Esophagus muscularis mucosa (tissue), 4 donors: ENCODE measurements at regions not wholly inside any gene's neighbourhood (a gene's known extent, or its start where the extent isn't known, plus 50 kb on each side); places are given as distances from the start of the nearest gene placed in this dataset.

Source experiments
- DNase-seq: peaks from one replicate; pipeline ENCODE4 v3.0.0-alpha.2; 2017; ENCODE audit errors: extremely low spot score
- H3K27ac ChIP-seq, 4 donors: fragments of 200-600 bp; sonication (generic); replicated peaks in 1 of 4; 1 replicate in 3 of 4; 2 replicates in 1 of 4; pipeline ENCODE4 v1.5.1; 2016 to 2019; ENCODE audit warnings: mild to moderate bottlenecking in 1 of 4
- H3K27me3 ChIP-seq, 4 donors: fragments of 200-600 bp; sonication (generic); one replicate each; pipeline versions ENCODE4 v1.5.1 to v1.6.0; 2016 to 2019
- H3K36me3 ChIP-seq, 4 donors: fragments of 200-600 bp; sonication (generic); one replicate each; pipeline ENCODE4 v1.5.1; 2016 to 2019
- H3K4me1 ChIP-seq, 4 donors: fragments of 200-600 bp; sonication (generic); one replicate each; pipeline ENCODE4 v1.5.1; 2016 to 2019
- H3K4me3 ChIP-seq, 4 donors: fragments of 200-600 bp; sonication (generic); 1 replicate in 2 of 4; 2 replicates in 2 of 4; pipeline ENCODE4 v1.5.1; 2016 to 2019; ENCODE audit warnings: mild to moderate bottlenecking in 4 of 4, moderate library complexity in 1 of 4
- H3K9me3 ChIP-seq, 4 donors: fragments of 200-600 bp; sonication (generic); 1 replicate in 3 of 4; 2 replicates in 1 of 4; pipeline ENCODE4 v1.5.1; 2016 to 2019
- CTCF ChIP-seq, 3 experiments: fragments of 200-600 bp in 2 of 3; fragments of 450-650 bp in 1 of 3; sonication (generic) in 2 of 3; IDR thresholded peaks; one replicate each; pipeline ENCODE4 v1.5.1; 2017 to 2019; ENCODE audit warnings: antibody characterized with exemption in 3 of 3, mild to moderate bottlenecking in 2 of 3, moderate library complexity in 1 of 3
- EP300 ChIP-seq: sonication (generic); formaldehyde crosslinking; IDR thresholded peaks from one replicate; pipeline ENCODE4 v1.6.1; 2017; ENCODE audit warnings: antibody characterized with exemption
- POLR2A ChIP-seq: fragments of 450-650 bp; IDR thresholded peaks from one replicate; pipeline ENCODE4 v1.6.1; 2017; ENCODE audit warnings: antibody characterized with exemption, moderate library complexity, mild to moderate bottlenecking, low read depth
- POLR2AphosphoS5 ChIP-seq, 2 donors: sonication (generic); formaldehyde crosslinking; IDR thresholded peaks; one replicate each; pipeline ENCODE4 v1.6.1; 2017; ENCODE audit warnings: antibody characterized with exemption in 2 of 2
- WGBS: methylation state at CpG from one replicate; pipeline ENCODE4 v1.1.5; 2018; 5-methylcytosine and 5-hydroxymethylcytosine counted together
- intact Hi-C: fragments of 100-400 bp; cut with DNase I; formaldehyde crosslinking; loops from one replicate; pipeline ENCODE4 v1.15.1; 2023

GRCh38 chr15:97316362-97316761 is 644.1 kb upstream of the ARRDC4 start:
- no peaks in the 10 kb centered on the region for H3K9me3 ChIP-seq
- intact Hi-C loops, result no loop called here
- no peaks in the 10 kb centered on the region for H3K27me3 ChIP-seq
- no peak overlapping the region for H3K4me3 ChIP-seq
- H3K27ac ChIP-seq, result no peak overlapping the region
- H3K36me3 ChIP-seq, result no peaks in the 10 kb centered on the region
- 42% methylated on average over 3 of the region's 3 CpGs for WGBS
- no peak for DNase-seq
- peaks cover 0 to 14% (median 0%) of the 10 kb centered on the region in 4 donors for H3K4me1 ChIP-seq
- TF ChIP-seq POLR2AphosphoS5 (IDR thresholded peaks at IDR 0.05) (no peak), CTCF (IDR thresholded peaks at IDR 0.05) (no peak), EP300 (no peak)

- Histone ChIP-seq H3K4me3 (no peak overlapping the region), H3K4me1 (peaks cover 0 to 14% (median 0%) of the 10 kb centered on the region in 4 donors), H3K36me3 (no peaks in the 10 kb centered on the region), H3K9me3 (no peaks in the 10 kb centered on the region), H3K27ac (no peak overlapping the region), H3K27me3 (no peaks in the 10 kb centered on the region)
- no peak for DNase-seq
- TF ChIP-seq POLR2A (no peak), EP300 (no peak), POLR2AphosphoS5 (IDR thresholded peaks at IDR 0.05) (no peak)
- 87% methylated on average over 3 of the region's 3 CpGs for WGBS
- intact Hi-C loops, result no loop called here
Measured at GRCh38 chr15:97317163-97317562, 643.3 kb upstream of the ARRDC4 start.

GRCh38 chr15:97319291-97319690 is 641.2 kb upstream of the ARRDC4 start:
- Histone ChIP-seq H3K27me3 (no peaks in the 10 kb centered on the region), H3K9me3 (no peaks in the 10 kb centered on the region), H3K27ac (no peak overlapping the region), H3K36me3 (no peaks in the 10 kb centered on the region), H3K4me3 (no peak overlapping the region), H3K4me1 (peaks cover 0 to 14% (median 0%) of the 10 kb centered on the region in 4 donors)
- 83% methylated on average over 5 of the region's 5 CpGs for WGBS
- no peak for DNase-seq
- no peak for TF ChIP-seq POLR2A
- TF ChIP-seq POLR2AphosphoS5 (IDR thresholded peaks at IDR 0.05), result no peak
- TF ChIP-seq CTCF (IDR thresholded peaks at IDR 0.05), result no peak
- TF ChIP-seq EP300, result no peak
- intact Hi-C loops, result no loop called here

- H3K9me3 ChIP-seq, result peaks cover 0 to 9% (median 4%) of the 10 kb centered on the region in 4 donors
- H3K4me3 ChIP-seq, result no peak overlapping the region
- no peaks in the 10 kb centered on the region for H3K36me3 ChIP-seq
- TF ChIP-seq EP300 (no peak), POLR2A (no peak), CTCF (IDR thresholded peaks at IDR 0.05) (no peak), POLR2AphosphoS5 (IDR thresholded peaks at IDR 0.05) (no peak)
- no peak for DNase-seq
- no peak overlapping the region for H3K27ac ChIP-seq
- intact Hi-C loops, result no loop called here
- 92% methylated on average over 2 of the region's 2 CpGs for WGBS
- no peaks in the 10 kb centered on the region for H3K27me3 ChIP-seq
- H3K4me1 ChIP-seq, result no peaks in the 10 kb centered on the region
Measured at GRCh38 chr15:97346221-97346620, 614.3 kb upstream of the ARRDC4 start.

- Histone ChIP-seq H3K27me3 (no peaks in the 10 kb centered on the region), H3K27ac (no peak overlapping the region), H3K36me3 (no peaks in the 10 kb centered on the region), H3K4me3 (no peak overlapping the region), H3K9me3 (peaks cover 0 to 8% (median 4%) of the 10 kb centered on the region in 4 donors), H3K4me1 (no peaks in the 10 kb centered on the region)
- intact Hi-C loops, result no loop called here
- 50% methylated on average over 4 of the region's 4 CpGs for WGBS
- TF ChIP-seq CTCF (IDR thresholded peaks at IDR 0.05), result no peak
- no peak for TF ChIP-seq POLR2A
- no peak for TF ChIP-seq POLR2AphosphoS5 (IDR thresholded peaks at IDR 0.05)
- no peak for TF ChIP-seq EP300
- peak; percentile 79 for DNase-seq
Measured at GRCh38 chr15:97350813-97351212, 609.7 kb upstream of the ARRDC4 start.
